HCT116 (cell line): ENCODE measurements at regions not wholly inside any gene's neighbourhood (a gene's known extent, or its start where the extent isn't known, plus 50 kb on each side); places are given as distances from the start of the nearest gene placed in this dataset.

Experiments
- ATAC-seq: fragments of 200-7000 bp; cut with Tn5 transposase; 2 replicates; pipeline ENCODE4 v1.9.1; 2020; ENCODE audit warnings: mild to moderate bottlenecking, moderate library complexity
- BruUV-seq: library from RNA; stranded (reverse); fragments of 400-500 nt; replicated peaks from 2 replicates; lab custom pipeline; 2021; lab: Mats Ljungman, UMichigan
- CTCF ChIA-PET: fragments of 300-600 bp; sonication (Branson Sonifier 250); formaldehyde crosslinking; loops from one replicate; lab custom pipeline; 2021; ENCODE audit warnings: antibody characterized with exemption; lab: Charles Lee
- POLR2A ChIA-PET: fragments of 300-600, 350-600 bp; sonication (Branson Sonifier 250); formaldehyde crosslinking; loops from one replicate; lab custom pipeline; 2021; ENCODE audit warnings: antibody characterized with exemption; lab: Charles Lee
- RAD21 ChIA-PET, 2 experiments: fragments of 300-600 bp; sonication (Branson Sonifier 250); formaldehyde crosslinking; loops; one replicate each; lab custom pipeline; 2023; ENCODE audit warnings: low total read pairs in 2 of 2; ENCODE audit not compliant: uncharacterized antibody in 2 of 2, unreplicated experiment in 2 of 2, low non-redundant PET in 1 of 2; lab: Charles Lee
- DNase-seq: peaks from one replicate; pipeline ENCODE4 v3.0.0-alpha.2; 2010; ENCODE audit warnings: low read depth, low spot score
- H2AFZ ChIP-seq: fragments of 200-600 bp; shearing (Covaris generic), sonication (generic); 2 replicates; pipeline ENCODE4 v1.6.1; 2017; ENCODE audit warnings: low read depth, mixed run types, mixed read lengths, antibody characterized with exemption, low read length; ENCODE audit not compliant: poor library complexity, severe bottlenecking
- H3K27ac ChIP-seq: 2 replicates; pipeline ENCODE4 v1.5.1; 2012; ENCODE audit warnings: low read depth, low read length
- H3K27me3 ChIP-seq: fragments of 200-600 bp; sonication (generic); 2 replicates; pipeline ENCODE4 v1.6.1; 2016; ENCODE audit warnings: mixed run types, low read length, mixed read lengths; ENCODE audit not compliant: insufficient read depth
- H3K36me3 ChIP-seq, 2 experiments: fragments of 200-500 bp in 1 of 2; fragments of 200-600 bp in 1 of 2; sonication (Bioruptor generic) in 1 of 2; sonication (generic) in 1 of 2; 2 replicates each; pipeline versions ENCODE4 v1.5.1 to v1.6.1; 2014 to 2016; ENCODE audit warnings: low read length in 2 of 2, inconsistent platforms in 1 of 2, mixed read lengths in 1 of 2, mixed run types in 1 of 2; ENCODE audit not compliant: insufficient read depth in 2 of 2, control insufficient read depth in 1 of 2
- H3K4me1 ChIP-seq, 2 experiments: fragments of 200-600 bp in 1 of 2; sonication (generic) in 1 of 2; 2 replicates each; pipeline versions ENCODE4 v1.5.1 to v1.6.1; 2012 to 2017; ENCODE audit warnings: low read length in 2 of 2, inconsistent platforms in 1 of 2, mild to moderate bottlenecking in 1 of 2, mixed read lengths in 1 of 2, mixed run types in 1 of 2, moderate library complexity in 1 of 2; ENCODE audit not compliant: insufficient read depth in 2 of 2, control insufficient read depth in 1 of 2
- H3K4me2 ChIP-seq: fragments of 200-600 bp; sonication (generic); 2 replicates; pipeline ENCODE4 v1.6.1; 2017; ENCODE audit warnings: mixed run types, low read length, mixed read lengths
- H3K4me3 ChIP-seq, 2 experiments: fragments of 200-600 bp in 1 of 2; sonication (generic) in 1 of 2; replicated peaks in 1 of 2; 2 replicates each; pipeline ENCODE4 v1.5.1; 2011 to 2016; ENCODE audit warnings: low read length in 2 of 2, control low read depth in 1 of 2, low read depth in 1 of 2, mild to moderate bottlenecking in 1 of 2, mixed read lengths in 1 of 2, mixed run types in 1 of 2
- H3K79me2 ChIP-seq: fragments of 200-600 bp; sonication (generic); 2 replicates; pipeline ENCODE4 v1.6.1; 2017; ENCODE audit warnings: mild to moderate bottlenecking, mixed run types, low read length, moderate library complexity, mixed read lengths; ENCODE audit not compliant: insufficient read depth
- H3K9ac ChIP-seq: fragments of 200-600 bp; sonication (generic); 2 replicates; pipeline ENCODE4 v1.6.1; 2016; ENCODE audit warnings: low read length, mixed read lengths
- H3K9me2 ChIP-seq: fragments of 200-600 bp; sonication (generic), shearing (Covaris generic); 2 replicates; pipeline ENCODE4 v1.6.1; 2017; ENCODE audit warnings: mixed run types, mild to moderate bottlenecking, moderate library complexity; ENCODE audit not compliant: insufficient read depth
- H3K9me3 ChIP-seq, 2 experiments: fragments of 200-500 bp in 1 of 2; fragments of 200-600 bp in 1 of 2; sonication (Bioruptor generic) in 1 of 2; sonication (generic) in 1 of 2; 2 replicates each; pipeline ENCODE4 v1.6.1; 2014 to 2017; ENCODE audit warnings: low read length in 2 of 2, mixed read lengths in 2 of 2, inconsistent platforms in 1 of 2, low read depth in 1 of 2, mild to moderate bottlenecking in 1 of 2, mixed run types in 1 of 2, moderate library complexity in 1 of 2; ENCODE audit not compliant: control insufficient read depth in 1 of 2, insufficient read depth in 1 of 2
- H4K20me1 ChIP-seq: fragments of 200-600 bp; sonication (generic), shearing (Covaris generic); 2 replicates; pipeline ENCODE4 v1.6.1; 2017; ENCODE audit warnings: mixed run types, mild to moderate bottlenecking, moderate library complexity; ENCODE audit not compliant: insufficient read depth
- CTCF ChIP-seq, 3 experiments: fragments of 200-600 bp in 1 of 3; sonication (generic) in 1 of 3; IDR thresholded peaks in 2 of 3; conservative IDR thresholded peaks in 1 of 3; 2 replicates each; pipeline ENCODE4 v1.5.1; 2012 to 2017; ENCODE audit warnings: low read depth in 2 of 3, low read length in 2 of 3, antibody characterized with exemption in 1 of 3, borderline replicate concordance in 1 of 3, control low read depth in 1 of 3, mild to moderate bottlenecking in 1 of 3, mixed read lengths in 1 of 3, mixed run types in 1 of 3, moderate library complexity in 1 of 3; ENCODE audit not compliant: insufficient read depth in 1 of 3
- ELF1 ChIP-seq: IDR thresholded peaks from 2 replicates; pipeline ENCODE4 v1.6.1; 2012; ENCODE audit warnings: low read depth, borderline replicate concordance
- EZH2phosphoT487 ChIP-seq: fragments of 200-600 bp; IDR thresholded peaks from 2 replicates; pipeline ENCODE4 v1.6.1; 2018; ENCODE audit warnings: antibody characterized with exemption, borderline replicate concordance
- FOSL1 ChIP-seq: IDR thresholded peaks from 2 replicates; pipeline ENCODE4 v1.6.1; 2012; ENCODE audit warnings: low read depth
- REST ChIP-seq: IDR thresholded peaks from 2 replicates; pipeline ENCODE4 v1.6.1; 2012; ENCODE audit warnings: low read depth
- SRF ChIP-seq: IDR thresholded peaks from 2 replicates; pipeline ENCODE4 v1.6.1; 2012; ENCODE audit warnings: low read depth
- YY1 ChIP-seq: IDR thresholded peaks from 2 replicates; pipeline ENCODE4 v1.6.1; 2011; ENCODE audit warnings: low read length, low read depth, moderate library complexity, mild to moderate bottlenecking; ENCODE audit not compliant: insufficient replicate concordance; ENCODE audit errors: extremely low read depth
- intact Hi-C: fragments of 100-400 bp; cut with micrococcal nuclease; formaldehyde crosslinking; loops from 2 replicates; pipeline ENCODE4 v1.10.0; 2022
- TF ChIP-seq, protein P1 (sequence below): IDR thresholded peaks from 2 replicates; pipeline ENCODE4 v1.6.1; 2012

DNA sequence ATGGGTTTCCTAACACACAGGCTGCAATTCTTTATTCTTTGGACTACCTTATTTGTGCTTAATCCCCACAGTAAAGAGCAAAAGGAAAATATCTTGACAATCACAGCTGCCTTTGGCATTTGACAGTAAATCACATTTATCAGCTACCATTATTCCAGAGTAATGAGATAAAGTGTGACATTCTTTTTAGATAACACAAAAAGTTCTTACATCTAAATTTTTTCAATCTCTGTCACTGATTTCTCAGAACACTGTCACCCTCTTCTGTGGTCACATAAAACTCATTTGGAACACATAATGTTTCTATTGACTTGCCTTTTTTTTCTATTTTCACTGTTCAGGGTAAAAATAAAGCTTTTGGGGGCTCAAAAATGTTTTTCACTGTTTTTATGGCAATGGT is 484.6 kb downstream of the LTN1 start:
- Histone ChIP-seq H3K4me2 (no peak overlapping the region), H4K20me1 (no peaks in the 10 kb centered on the region), H3K27me3 (no peaks in the 10 kb centered on the region), H3K9ac (no peak overlapping the region), H3K4me1 (no peaks in the 10 kb centered on the region), H3K27ac (no peak overlapping the region), H3K79me2 (no peaks in the 10 kb centered on the region), H3K9me3 (peaks cover 17 to 22% of the 10 kb centered on the region in 2 experiments; a peak in 2 of 4 replicates), H3K36me3 (no peaks in the 10 kb centered on the region), H2AFZ (no peak overlapping the region), H3K9me2 (no peaks in the 10 kb centered on the region), H3K4me3 (no peak overlapping the region)
- DNase-seq: no peak
- ChIA-PET POLR2A (no interaction called here), RAD21 (no interaction called here), CTCF (no interaction called here)
- TF ChIP-seq YY1 (no peak), REST (no peak), ELF1 (no peak), FOSL1 (no peak), SRF (no peak), CTCF (IDR thresholded peaks at IDR 0.05 in 2 of 3, conservative IDR thresholded peaks at IDR 0.05 in 1 of 3; ENCODE audit: borderline replicate concordance in 1 of 3, insufficient read depth in 1 of 3, low read depth in 2 of 3, low read length in 2 of 3) (no peak), EZH2phosphoT487 (no peak)
- TF ChIP-seq, protein P1, sequence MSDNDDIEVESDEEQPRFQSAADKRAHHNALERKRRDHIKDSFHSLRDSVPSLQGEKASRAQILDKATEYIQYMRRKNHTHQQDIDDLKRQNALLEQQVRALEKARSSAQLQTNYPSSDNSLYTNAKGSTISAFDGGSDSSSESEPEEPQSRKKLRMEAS: no peak
- no peak for ATAC-seq
- intact Hi-C loops: no loop called here
- no TSS peak for BruUV-seq
